Prostate gland (tissue), 2 donors: ENCODE measurements at regions not wholly inside any gene's neighbourhood (a gene's known extent, or its start where the extent isn't known, plus 50 kb on each side); places are given as distances from the start of the nearest gene placed in this dataset.

Experiments
- DNase-seq: peaks from one replicate; pipeline ENCODE4 v3.0.0-alpha.2; 2019; ENCODE audit warnings: low spot score
- H3K27ac ChIP-seq, 2 donors: fragments of 200-600 bp; sonication (generic); 2 replicates each; pipeline ENCODE4 v1.5.1; 2017 to 2019
- H3K27me3 ChIP-seq: fragments of 200-600 bp; sonication (generic); replicated peaks from 2 replicates; pipeline ENCODE4 v1.5.1; 2019; ENCODE audit not compliant: insufficient read depth
- H3K36me3 ChIP-seq, 2 donors: fragments of 200-600 bp; sonication (generic); 1 replicate in 1 of 2; 2 replicates in 1 of 2; pipeline versions ENCODE4 v1.5.1 to v1.8.1; 2017 to 2019
- H3K4me1 ChIP-seq: fragments of 200-600 bp; sonication (generic); replicated peaks from 2 replicates; pipeline ENCODE4 v1.5.1; 2019
- H3K4me3 ChIP-seq, 2 donors: fragments of 200-600 bp; sonication (generic); 2 replicates each; pipeline ENCODE4 v1.5.1; 2017 to 2019
- H3K9me3 ChIP-seq: fragments of 200-600 bp; sonication (generic); 2 replicates; pipeline ENCODE4 v1.5.1; 2017
- CTCF ChIP-seq, 4 experiments: fragments of 200-600 bp in 2 of 4; fragments of 450-650 bp in 2 of 4; sonication (generic) in 2 of 4; IDR thresholded peaks; 1 replicate in 3 of 4; 2 replicates in 1 of 4; pipeline ENCODE4 v1.5.1; 2016 to 2019; ENCODE audit warnings: antibody characterized with exemption in 4 of 4, mild to moderate bottlenecking in 2 of 4, moderate library complexity in 2 of 4
- POLR2A ChIP-seq: fragments of 450-650 bp; IDR thresholded peaks from one replicate; pipeline ENCODE4 v1.6.1; 2016; ENCODE audit warnings: antibody characterized with exemption, mild to moderate bottlenecking
- POLR2AphosphoS5 ChIP-seq: sonication (generic); formaldehyde crosslinking; IDR thresholded peaks from one replicate; pipeline ENCODE4 v1.6.1; 2017; ENCODE audit warnings: antibody characterized with exemption
- WGBS: methylation state at CpG from one replicate; pipeline ENCODE4 v1.1.5; 2018; 5-methylcytosine and 5-hydroxymethylcytosine counted together
- intact Hi-C: fragments of 100-400 bp; cut with DNase I; formaldehyde crosslinking; loops from one replicate; pipeline ENCODE4 v1.14.2; 2022

GRCh38 chr2:125456693-125457363 lies 1199.1 kb upstream of the GYPC start:
- Histone ChIP-seq H3K9me3 (no peaks in the 10 kb centered on the region), H3K27me3 (no peaks in the 10 kb centered on the region), H3K27ac (no peak overlapping the region), H3K4me1 (no peaks in the 10 kb centered on the region), H3K4me3 (no peak overlapping the region), H3K36me3 (no peaks in the 10 kb centered on the region)
- intact Hi-C loops = no loop called here
- DNase-seq = no peak
- TF ChIP-seq POLR2AphosphoS5 (no peak), POLR2A (no peak), CTCF (IDR thresholded peaks at IDR 0.05) (no peak)
- 40% methylated on average over 3 of the region's 3 CpGs for WGBS

- TF ChIP-seq POLR2A (no peak), CTCF (IDR thresholded peaks at IDR 0.05) (no peak), POLR2AphosphoS5 (no peak)
- WGBS = 55% methylated on average over 12 of the region's 12 CpGs
Measured at GRCh38 chr2:125471963-125472362, 1184.0 kb upstream of the GYPC start.

GRCh38 chr2:125479143-125479636 lies 1176.8 kb upstream of the GYPC start:
- no peaks in the 10 kb centered on the region for H3K9me3 ChIP-seq
- TF ChIP-seq POLR2A = no peak
- TF ChIP-seq CTCF (IDR thresholded peaks at IDR 0.05) = no peak
- TF ChIP-seq POLR2AphosphoS5 = no peak
- no peak overlapping the region for H3K4me3 ChIP-seq
- H3K4me1 ChIP-seq = no peaks in the 10 kb centered on the region
- 93% methylated on average over 17 of the region's 24 CpGs for WGBS
- intact Hi-C loops = no loop called here
- H3K27me3 ChIP-seq = no peaks in the 10 kb centered on the region
- no peak for DNase-seq
- no peak overlapping the region for H3K27ac ChIP-seq
- no peaks in the 10 kb centered on the region for H3K36me3 ChIP-seq

More at GRCh38 chr2:125471963-125472362, 1184.0 kb upstream of the GYPC start:
- intact Hi-C loops = no loop called here
- no peak overlapping the region for H3K27ac ChIP-seq
- no peak overlapping the region for H3K4me3 ChIP-seq
- H3K27me3 ChIP-seq = no peaks in the 10 kb centered on the region
- no peaks in the 10 kb centered on the region for H3K4me1 ChIP-seq
- no peak for DNase-seq
- no peaks in the 10 kb centered on the region for H3K9me3 ChIP-seq
- H3K36me3 ChIP-seq = no peaks in the 10 kb centered on the region

GRCh38 chr2:125490308-125490707 lies 1165.7 kb upstream of the GYPC start:
- WGBS = 92% methylated on average over 4 of the region's 4 CpGs
- no peaks in the 10 kb centered on the region for H3K9me3 ChIP-seq
- intact Hi-C loops = no loop called here
- TF ChIP-seq POLR2AphosphoS5 (no peak), CTCF (IDR thresholded peaks at IDR 0.05) (no peak), POLR2A (no peak)
- DNase-seq = no peak
- no peaks in the 10 kb centered on the region for H3K4me1 ChIP-seq
- no peak overlapping the region for H3K4me3 ChIP-seq
- no peaks in the 10 kb centered on the region for H3K27me3 ChIP-seq
- H3K27ac ChIP-seq = no peak overlapping the region
- H3K36me3 ChIP-seq = no peaks in the 10 kb centered on the region

- Histone ChIP-seq H3K27ac (no peak overlapping the region), H3K4me3 (no peak overlapping the region), H3K4me1 (no peaks in the 10 kb centered on the region), H3K27me3 (no peaks in the 10 kb centered on the region), H3K36me3 (no peaks in the 10 kb centered on the region), H3K9me3 (no peaks in the 10 kb centered on the region)
- no peak for DNase-seq
- no peak for TF ChIP-seq CTCF (IDR thresholded peaks at IDR 0.05)
- no peak for TF ChIP-seq POLR2AphosphoS5
- TF ChIP-seq POLR2A = no peak
- 84% methylated on average over 3 of the region's 3 CpGs for WGBS
- intact Hi-C loops = no loop called here
Measured at GRCh38 chr2:125491663-125492062, 1164.3 kb upstream of the GYPC start.
